ENCODE measurements at regions not wholly inside any gene's neighbourhood (a gene's known extent, or its start where the extent isn't known, plus 50 kb on each side); places are given as distances from the start of the nearest gene placed in this dataset.

GRCh38 chr6:93749930-93750329, 330.6 kb upstream of the EPHA7 start:
- dilution Hi-C loops (cut with MboI; ENCODE audit: extremely low pct_ligation_motif_present, low sequenced_read_pairs), result no loop called here

GRCh38 chr6:93749191-93749590, 329.8 kb upstream of the EPHA7 start:
- H3K9me3 ChIP-seq (replicated peaks; ENCODE audit: control insufficient read depth, insufficient read depth, low read length), result no peaks in the 10 kb centered on the region
- H3K79me2 ChIP-seq (ENCODE audit: control insufficient read depth, insufficient read depth, low read length), result no peaks in the 10 kb centered on the region
- no TSS peak for BruUV-seq (replicated peaks)
- TF ChIP-seq FOS (IDR thresholded peaks at IDR 0.05; ENCODE audit: borderline replicate concordance, insufficient read depth, low read length), result no peak
- H3K9me1 ChIP-seq (replicated peaks; ENCODE audit: control insufficient read depth, extremely low read depth, insufficient read depth, low read length), result no peaks in the 10 kb centered on the region
- H3K36me3 ChIP-seq (ENCODE audit: control insufficient read depth in 2 of 2, extremely low read depth in 1 of 2, insufficient read depth in 2 of 2, low read length in 2 of 2), result no peaks in the 10 kb centered on the region
- H3K4me2 ChIP-seq (ENCODE audit: insufficient read depth, low read length), result no peak overlapping the region
- H3K27ac ChIP-seq (ENCODE audit: insufficient read depth, low read depth, low read length), result no peak overlapping the region
- H4K20me1 ChIP-seq (replicated peaks; ENCODE audit: control insufficient read depth, extremely low read depth, insufficient read depth, low read length), result no peaks in the 10 kb centered on the region
- no peaks in the 10 kb centered on the region for H3K27me3 ChIP-seq (ENCODE audit: control insufficient read depth in 2 of 2, insufficient read depth in 2 of 2, low read length in 2 of 2)
- intact Hi-C loops (cut with micrococcal nuclease), result no loop called here
- H3K4me3 ChIP-seq (replicated peaks in 1 of 3; ENCODE audit: insufficient read depth in 1 of 3, low read depth in 1 of 3, low read length in 3 of 3), result no peak overlapping the region
- no peak for DNase-seq (ENCODE audit: low read depth, low spot score)
- no peak for FAIRE-seq
- no peak overlapping the region for H3K9ac ChIP-seq (replicated peaks; ENCODE audit: extremely low read depth, insufficient read depth, low read length)
- no peak overlapping the region for H2AFZ ChIP-seq (ENCODE audit: low read depth, low read length)
- H3K4me1 ChIP-seq (ENCODE audit: control insufficient read depth, extremely low read depth, insufficient read depth, low read length), result no peaks in the 10 kb centered on the region
- dilution Hi-C loops (cut with MboI; ENCODE audit: extremely low pct_ligation_motif_present, low sequenced_read_pairs), result no loop called here
- POLR2A ChIA-PET, result no interaction called here
- CTCF ChIA-PET, result no interaction called here

More at GRCh38 chr6:93749930-93750329, 330.6 kb upstream of the EPHA7 start:
- Histone ChIP-seq H3K9me1 (replicated peaks; ENCODE audit: control insufficient read depth, extremely low read depth, insufficient read depth, low read length) (no peaks in the 10 kb centered on the region), H3K27ac (ENCODE audit: insufficient read depth, low read depth, low read length) (no peak overlapping the region), H3K9ac (replicated peaks; ENCODE audit: extremely low read depth, insufficient read depth, low read length) (no peak overlapping the region), H3K4me3 (replicated peaks in 1 of 3; ENCODE audit: insufficient read depth in 1 of 3, low read depth in 1 of 3, low read length in 3 of 3) (no peak overlapping the region), H3K9me3 (replicated peaks; ENCODE audit: control insufficient read depth, insufficient read depth, low read length) (no peaks in the 10 kb centered on the region), H3K27me3 (ENCODE audit: control insufficient read depth in 2 of 2, insufficient read depth in 2 of 2, low read length in 2 of 2) (no peaks in the 10 kb centered on the region), H4K20me1 (replicated peaks; ENCODE audit: control insufficient read depth, extremely low read depth, insufficient read depth, low read length) (no peaks in the 10 kb centered on the region), H2AFZ (ENCODE audit: low read depth, low read length) (no peak overlapping the region), H3K79me2 (ENCODE audit: control insufficient read depth, insufficient read depth, low read length) (no peaks in the 10 kb centered on the region), H3K36me3 (ENCODE audit: control insufficient read depth in 2 of 2, extremely low read depth in 1 of 2, insufficient read depth in 2 of 2, low read length in 2 of 2) (no peaks in the 10 kb centered on the region), H3K4me2 (ENCODE audit: insufficient read depth, low read length) (no peak overlapping the region), H3K4me1 (ENCODE audit: control insufficient read depth, extremely low read depth, insufficient read depth, low read length) (no peaks in the 10 kb centered on the region)
- no peak for TF ChIP-seq POLR2A (IDR thresholded peaks at IDR 0.05; ENCODE audit: low read depth, low read length)
- TF ChIP-seq EZH2 (IDR thresholded peaks at IDR 0.05; ENCODE audit: borderline replicate concordance, low read depth, low read length, severe bottlenecking), result no peak
- TF ChIP-seq JUN (IDR thresholded peaks at IDR 0.05; ENCODE audit: borderline replicate concordance, insufficient read depth, insufficient read length, low read depth), result no peak
- no peak for DNase-seq (ENCODE audit: low read depth, low spot score)
- ChIA-PET POLR2A (no interaction called here), CTCF (no interaction called here)
- intact Hi-C loops (cut with micrococcal nuclease), result no loop called here
- no peak for FAIRE-seq
- BruUV-seq (replicated peaks), result no TSS peak
